NCI-H82 treated with DMSO at 0.1 percent for 48 hours (cell line): ENCODE measurements at regions not wholly inside any gene's neighbourhood (a gene's known extent, or its start where the extent isn't known, plus 50 kb on each side); places are given as distances from the start of the nearest gene placed in this dataset.
A peak's percentile ranks its signal among the peaks of the same experiment; 100 is the strongest.

Experiments
- DNase-seq: peaks from one replicate; lab custom pipeline; 2025; ENCODE audit not compliant: unreplicated experiment; lab: John Stamatoyannopoulos, UW

DNA sequence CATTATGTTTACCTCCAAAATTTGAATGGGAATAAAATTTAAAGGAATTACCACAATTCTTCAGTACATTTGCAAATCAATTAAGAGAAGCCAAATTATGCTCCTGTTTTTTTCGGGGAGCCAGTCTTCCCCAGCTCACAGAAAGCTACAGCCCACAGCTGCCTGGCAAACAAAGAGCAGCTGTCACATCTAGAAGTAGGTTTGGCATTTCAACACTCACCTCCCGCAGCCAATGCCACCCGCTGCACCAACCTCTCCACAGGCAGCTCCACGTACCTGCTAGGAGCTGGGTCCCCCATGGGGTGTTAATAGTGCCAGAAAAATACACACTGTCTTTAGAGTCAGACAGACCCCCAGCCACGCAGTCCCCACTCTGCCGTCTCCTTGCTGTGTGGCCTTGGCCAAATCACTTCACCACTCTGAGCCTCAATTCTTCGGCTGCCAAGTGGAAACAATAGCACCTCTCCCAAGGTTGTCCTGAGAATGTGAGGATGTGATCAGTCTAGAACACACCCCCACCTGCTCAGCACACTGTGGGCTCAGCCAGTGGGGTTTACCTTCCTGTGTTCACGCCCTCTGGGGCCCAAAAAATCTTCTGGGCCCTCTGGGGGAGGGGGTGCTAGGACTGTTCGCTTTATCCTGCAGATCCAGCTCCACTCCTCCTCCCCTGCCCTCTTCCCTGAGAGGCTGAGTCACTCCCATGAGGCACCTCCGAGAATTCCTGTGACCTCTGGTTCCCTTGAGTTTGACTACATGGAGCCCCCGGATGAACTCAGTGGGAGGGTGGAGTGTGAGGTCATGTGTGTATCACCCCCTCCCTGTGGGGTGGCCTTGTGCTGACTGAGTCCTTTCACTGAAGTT, 204.3 kb upstream of the GRIK3 start:
- no peak for DNase-seq

DNA sequence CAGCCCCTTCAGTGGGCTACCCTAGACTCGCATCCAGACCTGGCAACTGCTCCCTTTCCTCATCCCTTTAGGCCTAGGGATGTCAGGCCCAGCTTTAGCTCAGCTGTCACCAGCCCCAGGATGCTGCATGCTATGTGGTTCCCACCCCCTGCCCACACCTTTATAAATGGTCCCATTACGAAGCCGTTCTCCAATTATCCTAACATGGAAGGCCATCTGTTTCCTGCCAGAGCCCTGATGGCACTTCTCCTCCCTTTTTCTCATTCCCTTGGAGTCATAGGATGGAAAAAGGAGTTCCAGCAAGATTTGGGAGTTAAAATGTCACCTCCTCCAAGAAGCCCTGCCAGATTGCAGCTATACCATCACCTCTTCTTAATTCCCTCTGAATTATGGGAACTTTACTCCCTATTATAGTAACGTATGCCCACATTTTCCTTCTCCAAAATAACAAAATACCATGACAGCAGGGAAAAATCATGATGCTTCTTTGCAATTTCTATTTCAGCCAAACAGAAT, 205.0 kb upstream of the GRIK3 start:
- DNase-seq = no peak

DNA sequence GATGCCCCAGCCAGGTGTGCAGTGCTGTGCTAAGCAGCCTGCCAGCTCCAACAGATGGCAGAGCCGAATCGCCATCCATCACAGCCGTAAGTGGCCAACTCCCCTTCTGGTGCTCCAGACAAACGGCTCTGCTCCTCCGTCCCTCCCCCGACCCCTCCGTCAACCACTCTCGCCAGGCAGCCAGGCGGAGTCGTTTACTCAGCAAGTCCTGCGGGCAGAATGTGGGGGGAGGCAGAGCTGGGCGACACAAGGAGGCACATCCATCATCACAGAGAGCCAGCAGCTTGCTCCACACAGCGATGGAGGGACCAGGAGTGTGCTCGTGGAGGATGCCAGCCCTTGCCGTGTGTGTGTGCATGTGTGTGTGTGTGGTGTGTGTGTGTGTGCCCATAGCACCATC, 206.6 kb upstream of the GRIK3 start:
- no peak for DNase-seq

GRCh38 chr1:37242501-37242900, 208.2 kb upstream of the GRIK3 start:
- DNase-seq = no peak

DNA sequence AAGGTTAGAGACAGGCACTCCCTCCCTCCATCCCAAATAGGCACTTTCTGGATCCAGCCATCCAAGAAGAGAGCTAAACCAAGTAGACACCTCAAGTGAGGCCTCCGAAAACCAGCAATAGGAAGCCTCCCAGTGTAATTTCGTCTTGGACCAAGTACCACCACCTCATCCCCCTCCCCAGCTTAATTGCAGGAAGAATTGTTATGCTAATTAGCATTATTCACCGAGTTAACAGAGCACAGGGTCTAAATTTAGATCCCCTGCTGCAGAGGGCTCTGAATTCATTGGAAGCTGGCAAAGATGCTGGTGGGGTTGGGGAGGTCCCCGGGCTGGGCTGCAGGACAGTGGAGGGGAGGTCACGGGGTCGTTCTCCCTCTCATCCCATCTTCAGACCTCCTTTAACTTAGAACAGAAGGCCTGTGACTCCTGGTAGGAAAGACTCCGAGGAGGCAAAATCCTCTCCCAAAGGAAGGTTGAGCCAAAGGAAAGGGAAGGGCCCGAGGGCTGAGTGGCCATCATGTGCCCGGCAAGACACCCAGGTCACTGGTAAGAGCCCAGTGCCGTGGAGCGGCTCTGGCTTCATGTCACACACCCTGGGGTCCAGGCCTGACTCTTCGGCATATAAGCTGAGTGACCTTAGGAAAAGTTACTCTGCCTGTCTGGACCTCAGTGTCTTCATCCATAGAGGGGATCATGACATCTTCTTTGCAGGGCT, 209.2 kb upstream of the GRIK3 start:
- DNase-seq = no peak

- DNase-seq = no peak
Observed at GRCh38 chr1:37244083-37244480, 209.8 kb upstream of the GRIK3 start.

DNA sequence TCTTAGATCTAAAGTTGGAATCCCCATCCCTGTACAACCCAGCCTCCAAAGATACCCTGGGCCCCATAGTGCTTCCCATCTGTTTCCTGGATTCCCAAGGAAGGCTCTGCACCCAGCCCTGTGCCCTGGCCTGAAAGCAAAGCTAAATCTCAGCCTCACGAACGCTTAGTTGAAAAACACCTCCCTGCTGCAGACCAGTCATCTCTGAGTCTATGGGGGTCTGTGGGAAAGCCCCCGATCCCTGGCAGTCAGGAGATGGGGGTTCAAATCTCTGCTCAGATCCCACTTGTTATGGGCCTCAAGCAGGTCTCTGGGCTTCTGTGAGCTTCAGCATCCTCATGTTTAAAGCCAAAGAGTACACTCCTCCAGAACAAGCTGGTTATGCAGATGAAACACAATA, 210.5 kb upstream of the GRIK3 start:
- no peak for DNase-seq

- no peak for DNase-seq
Observed at GRCh38 chr1:37246631-37247030, 212.3 kb upstream of the GRIK3 start.

GRCh38 chr1:37250371-37250770, 216.1 kb upstream of the GRIK3 start:
- no peak for DNase-seq

DNA sequence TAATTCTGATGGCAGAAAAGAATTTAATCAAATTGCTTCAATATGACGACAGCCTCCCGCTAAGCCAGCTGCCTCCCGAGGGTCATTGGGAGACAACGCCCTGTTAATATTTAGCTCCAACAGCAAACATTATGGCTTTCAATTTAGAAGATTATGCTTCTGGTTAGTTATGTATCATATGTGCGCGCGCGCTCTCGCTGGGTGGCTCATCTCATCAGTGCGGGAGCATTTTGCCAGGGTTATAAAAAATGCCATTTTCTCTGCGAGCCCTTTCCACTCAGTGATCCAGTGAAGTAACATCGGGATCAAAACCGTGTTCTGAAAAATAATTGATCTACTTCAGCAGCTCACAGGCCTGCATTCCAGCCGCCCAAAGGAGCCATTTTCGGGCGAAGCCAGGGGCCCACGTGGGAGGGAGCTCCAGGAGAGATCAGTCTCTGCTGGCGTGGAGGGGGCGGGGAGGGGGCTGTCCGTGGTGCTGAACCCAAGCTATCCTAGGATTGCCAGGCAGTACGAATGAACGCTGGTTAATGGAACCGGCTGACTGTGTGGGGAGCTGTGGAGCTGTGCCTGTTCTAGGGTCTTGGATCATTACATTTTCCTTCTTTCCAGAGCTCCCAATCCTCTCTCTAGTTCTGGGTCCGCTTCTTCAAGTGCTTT, 219.1 kb upstream of the ZC3H12A start:
- DNase-seq = peak; percentile 37

DNA sequence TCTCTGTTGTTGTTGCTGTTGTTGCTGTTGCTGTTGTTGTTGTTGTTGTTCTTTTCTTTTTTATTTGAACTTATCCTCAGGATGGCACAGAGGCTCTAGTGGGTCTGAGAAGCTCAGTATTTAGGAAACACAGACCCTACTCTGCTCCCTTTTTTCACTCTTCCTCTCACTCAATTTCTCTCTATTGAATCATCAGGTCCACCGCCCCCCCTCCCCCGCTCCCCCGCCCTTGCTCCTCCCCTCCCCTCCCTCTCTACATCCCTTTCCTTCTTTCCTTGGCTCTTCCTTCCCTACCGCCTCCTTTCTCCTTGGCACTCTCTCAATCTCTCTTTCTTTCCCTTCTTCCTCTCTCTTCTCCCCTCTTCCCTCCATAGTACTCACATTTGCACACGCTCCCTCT, 218.5 kb upstream of the ZC3H12A start:
- DNase-seq = no peak

DNA sequence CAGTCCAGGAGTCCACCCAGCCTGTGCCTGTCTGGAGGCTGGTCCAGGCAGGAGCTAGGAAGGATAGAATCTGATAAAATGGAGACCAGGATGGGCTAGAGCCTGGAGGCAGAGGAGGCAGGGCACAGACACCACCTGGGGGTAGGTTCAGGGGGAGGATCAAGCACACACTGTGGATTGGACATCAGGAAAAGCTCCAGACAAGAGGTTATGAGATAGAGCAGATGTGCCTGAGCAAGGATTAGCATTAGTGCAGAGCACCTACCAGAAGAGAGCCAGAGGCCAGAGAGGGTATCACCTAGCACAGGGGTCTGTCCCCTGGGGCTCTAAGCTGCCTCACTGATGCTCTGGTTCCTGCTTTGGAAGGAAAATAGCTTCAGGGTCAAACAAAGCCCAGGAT, 216.7 kb upstream of the ZC3H12A start:
- peak; percentile 97 for DNase-seq

GRCh38 chr1:37258068-37258467, 216.3 kb upstream of the ZC3H12A start:
- no peak for DNase-seq

- no peak for DNase-seq
Observed at GRCh38 chr1:37259019-37259418, 215.4 kb upstream of the ZC3H12A start.

- DNase-seq = no peak
Observed at GRCh38 chr1:37261129-37261528, 213.3 kb upstream of the ZC3H12A start.

DNA sequence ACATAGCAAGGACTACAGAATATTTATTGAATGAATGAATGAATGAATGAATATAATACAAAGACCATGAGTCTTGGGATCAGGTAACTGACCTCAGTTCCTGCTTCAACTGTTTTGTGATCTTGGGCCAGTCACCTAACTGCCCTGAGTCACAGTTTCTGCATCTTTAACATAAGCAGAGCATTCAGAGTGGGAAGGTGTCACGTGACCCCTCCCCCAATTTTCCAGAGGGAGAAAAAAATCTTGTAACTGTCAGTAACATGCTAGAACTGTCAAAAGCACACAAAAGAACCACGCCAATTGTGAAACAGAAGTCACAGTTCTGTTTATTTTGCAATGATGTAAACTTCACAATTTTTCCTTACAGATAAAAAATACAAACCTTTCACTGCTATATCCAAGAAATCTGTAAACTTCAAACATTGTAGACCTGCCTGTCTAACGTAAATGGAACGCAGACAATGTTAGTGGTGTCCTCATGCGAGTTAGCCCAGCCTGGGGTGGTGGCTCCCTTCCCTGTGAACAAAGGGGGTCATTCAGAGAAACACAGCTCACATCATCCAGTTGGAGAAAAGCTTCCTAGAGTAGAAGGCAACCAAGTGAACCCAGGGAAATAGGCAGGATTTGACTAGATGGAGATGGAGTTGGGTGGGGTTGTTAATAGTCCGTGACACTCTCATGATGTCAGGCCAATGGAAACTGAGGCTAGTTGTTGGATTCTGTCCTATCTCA, 211.8 kb upstream of the ZC3H12A start:
- no peak for DNase-seq

GRCh38 chr1:37265156-37265555, 209.2 kb upstream of the ZC3H12A start:
- DNase-seq = no peak

DNA sequence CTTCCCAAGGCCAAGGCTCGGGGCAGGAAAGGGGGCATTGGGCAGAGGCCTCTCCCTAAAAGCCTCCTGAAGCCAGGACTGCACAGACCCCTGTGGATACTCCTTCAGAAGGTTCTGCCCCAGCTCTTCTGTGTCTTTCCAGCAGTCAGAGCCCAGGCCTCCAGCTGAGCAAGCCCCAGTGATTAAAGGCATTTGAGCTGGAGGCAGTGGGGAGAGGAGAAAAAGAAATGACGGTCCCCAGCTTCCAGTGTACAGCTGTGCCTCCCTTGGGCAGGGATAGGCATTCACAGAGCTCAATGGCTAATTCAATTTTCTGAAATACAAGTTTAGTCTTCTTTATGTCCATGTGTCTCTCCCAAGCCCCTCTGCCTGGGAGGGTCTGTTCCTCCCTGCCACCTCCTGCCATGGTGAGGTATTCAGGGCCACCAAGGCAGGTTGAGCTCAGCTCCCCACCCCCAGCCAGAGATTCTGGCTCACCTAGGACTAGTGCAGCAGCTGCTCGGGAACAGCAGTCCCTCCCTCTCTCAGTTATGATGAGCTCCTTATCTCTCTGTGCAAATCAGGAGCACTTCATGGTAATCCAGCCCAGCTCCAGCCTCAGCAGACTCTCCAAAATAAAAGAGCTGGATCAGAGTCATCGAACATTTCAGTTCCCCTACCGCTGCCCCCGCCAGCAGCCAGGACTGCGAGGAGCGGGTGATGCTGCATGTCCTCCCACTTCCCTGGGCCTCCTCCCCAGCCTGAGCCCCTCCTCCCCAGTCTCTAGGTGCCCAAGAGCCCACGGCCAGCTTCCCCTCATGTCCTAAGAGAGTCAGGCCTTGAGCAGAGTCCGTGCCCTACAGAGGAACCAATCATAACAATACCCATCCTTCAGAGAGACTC, 208.4 kb upstream of the ZC3H12A start:
- DNase-seq = peak; percentile 42

DNA sequence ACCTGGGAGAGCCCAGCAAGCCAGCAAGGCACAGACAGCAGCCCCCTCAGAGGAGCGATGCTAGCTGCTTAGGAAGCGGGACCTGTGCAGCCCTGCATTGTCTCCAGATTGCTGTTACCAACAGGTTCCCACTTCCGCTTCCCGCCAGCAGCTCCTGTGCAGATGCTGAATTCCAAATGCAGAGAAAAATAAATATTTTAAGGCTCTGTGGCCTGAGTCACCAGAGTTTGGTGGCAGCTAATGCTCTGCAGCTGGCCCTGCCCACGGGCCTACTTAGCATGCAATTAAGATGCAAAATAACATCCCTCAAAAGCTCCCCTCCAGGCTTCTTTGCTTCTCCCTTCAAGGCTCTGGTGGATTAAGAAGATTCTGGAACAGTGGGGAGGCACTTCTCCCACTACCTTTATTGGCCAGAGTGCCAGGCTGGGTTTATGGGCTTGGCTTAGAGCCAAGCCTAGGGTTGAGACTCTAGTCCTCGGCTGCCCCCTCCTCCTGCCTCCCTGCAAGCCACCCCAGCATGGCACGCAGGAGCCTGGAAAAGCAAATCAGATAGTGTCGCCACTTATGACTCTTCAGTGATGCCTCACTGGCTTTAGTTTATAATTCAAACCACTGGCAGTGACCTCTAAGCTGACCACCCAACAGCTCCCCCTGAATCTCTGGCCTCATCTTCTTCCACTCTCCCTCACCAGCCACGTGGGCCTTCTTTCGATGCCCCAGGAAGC, 207.1 kb upstream of the ZC3H12A start:
- peak; percentile 39 for DNase-seq
